Endothelial cell of umbilical vein (primary cell): ENCODE measurements at regions not wholly inside any gene's neighbourhood (a gene's known extent, or its start where the extent isn't known, plus 50 kb on each side); places are given as distances from the start of the nearest gene placed in this dataset.

Experiments
- BruUV-seq: library from RNA; stranded (reverse); fragments of 400-500 nt; replicated peaks from 2 replicates; lab custom pipeline; 2021; lab: Mats Ljungman, UMichigan
- CTCF ChIA-PET: fragments of 300-600, 350-600 bp; sonication (Branson Sonifier 250); formaldehyde crosslinking; loops from one replicate; lab custom pipeline; 2021; ENCODE audit warnings: antibody characterized with exemption, inconsistent platforms; lab: Charles Lee
- POLR2A ChIA-PET: fragments of 300-600, 350-600 bp; sonication (Branson Sonifier 250); formaldehyde crosslinking; loops from one replicate; lab custom pipeline; 2021; ENCODE audit warnings: antibody characterized with exemption, inconsistent platforms; lab: Charles Lee
- DNase-seq: peaks from one replicate; pipeline ENCODE4 v3.0.0-alpha.2; 2011; ENCODE audit warnings: low read depth, low spot score
- FAIRE-seq: peaks from 2 replicates; lab custom pipeline; 2011; peaks lifted over from hg19 to GRCh38; lab: Jason Lieb, UNC
- H2AFZ ChIP-seq: 2 replicates; pipeline ENCODE4 v1.6.0; 2012; ENCODE audit warnings: low read depth, low read length, control low read depth, inconsistent platforms
- H3K27ac ChIP-seq: 2 replicates; pipeline ENCODE4 v1.5.1; 2011; ENCODE audit warnings: low read depth, mild to moderate bottlenecking, control low read depth, low read length, moderate library complexity; ENCODE audit not compliant: insufficient read depth
- H3K27me3 ChIP-seq, 2 experiments: 2 replicates each; pipeline versions ENCODE4 v1.6.0 to v1.6.1; 2011; ENCODE audit warnings: low read length in 2 of 2, mixed read lengths in 1 of 2; ENCODE audit not compliant: control insufficient read depth in 2 of 2, insufficient read depth in 2 of 2
- H3K36me3 ChIP-seq, 2 experiments: 2 replicates in 1 of 2; 3 replicates in 1 of 2; pipeline ENCODE4 v1.5.1; 2011; ENCODE audit warnings: low read length in 2 of 2, mild to moderate bottlenecking in 1 of 2, moderate library complexity in 1 of 2; ENCODE audit not compliant: control insufficient read depth in 2 of 2, insufficient read depth in 2 of 2; ENCODE audit errors: extremely low read depth in 1 of 2
- H3K4me1 ChIP-seq: 3 replicates; pipeline ENCODE4 v1.5.1; 2011; ENCODE audit warnings: mild to moderate bottlenecking, low read length; ENCODE audit not compliant: control insufficient read depth, insufficient read depth; ENCODE audit errors: extremely low read depth
- H3K4me2 ChIP-seq: 2 replicates; pipeline ENCODE4 v1.6.1; 2011; ENCODE audit warnings: low read length, control low read depth, mixed read lengths; ENCODE audit not compliant: insufficient read depth
- H3K4me3 ChIP-seq, 3 experiments: fragments of 200-600 bp in 1 of 3; sonication (generic), shearing (Covaris generic) in 1 of 3; replicated peaks in 1 of 3; 2 replicates each; pipeline ENCODE4 v1.5.1; 2011 to 2016; ENCODE audit warnings: control low read depth in 3 of 3, low read length in 3 of 3, mild to moderate bottlenecking in 2 of 3, inconsistent platforms in 1 of 3, low read depth in 1 of 3, moderate library complexity in 1 of 3; ENCODE audit not compliant: insufficient read depth in 1 of 3
- H3K79me2 ChIP-seq: 2 replicates; pipeline ENCODE4 v1.6.0; 2012; ENCODE audit warnings: low read length, inconsistent platforms; ENCODE audit not compliant: control insufficient read depth, insufficient read depth
- H3K9ac ChIP-seq: replicated peaks from 2 replicates; pipeline ENCODE3; 2011; ENCODE audit warnings: low read length, control low read depth; ENCODE audit not compliant: insufficient read depth; ENCODE audit errors: extremely low read depth
- H3K9me1 ChIP-seq: replicated peaks from 3 replicates; pipeline ENCODE4 v1.6.0; 2011; ENCODE audit warnings: mild to moderate bottlenecking, low read length; ENCODE audit not compliant: control insufficient read depth, insufficient read depth; ENCODE audit errors: extremely low read depth
- H3K9me3 ChIP-seq: replicated peaks from 2 replicates; pipeline ENCODE4 v1.5.1; 2012; ENCODE audit warnings: low read length, inconsistent platforms; ENCODE audit not compliant: control insufficient read depth, insufficient read depth
- H4K20me1 ChIP-seq: replicated peaks from 2 replicates; pipeline ENCODE3; 2011; ENCODE audit warnings: mild to moderate bottlenecking, low read length; ENCODE audit not compliant: control insufficient read depth, insufficient read depth; ENCODE audit errors: extremely low read depth
- CTCF ChIP-seq, 2 donors: IDR thresholded peaks; 1 replicate in 1 of 2; 2 replicates in 1 of 2; pipeline ENCODE4 v1.5.1; 2011; ENCODE audit warnings: low read length in 2 of 2, mild to moderate bottlenecking in 2 of 2, moderate library complexity in 2 of 2, control low read depth in 1 of 2, inconsistent platforms in 1 of 2, low read depth in 1 of 2; ENCODE audit not compliant: insufficient read depth in 1 of 2; ENCODE audit errors: extremely low read depth in 1 of 2
- EZH2 ChIP-seq: IDR thresholded peaks from 2 replicates; pipeline ENCODE4 v1.6.1; 2012; ENCODE audit warnings: borderline replicate concordance, low read depth, mild to moderate bottlenecking, moderate library complexity, low read length, inconsistent platforms; ENCODE audit not compliant: severe bottlenecking
- FOS ChIP-seq: IDR thresholded peaks from 2 replicates; pipeline ENCODE4 v1.6.1; 2011; ENCODE audit warnings: mild to moderate bottlenecking, low read length, moderate library complexity, borderline replicate concordance; ENCODE audit not compliant: insufficient read depth
- GATA2 ChIP-seq: IDR thresholded peaks from 2 replicates; pipeline ENCODE4 v1.7.0; 2011; ENCODE audit warnings: low read depth, mild to moderate bottlenecking, moderate library complexity, mixed read lengths, low read length; ENCODE audit not compliant: insufficient read length, insufficient read depth
- JUN ChIP-seq: IDR thresholded peaks from 2 replicates; pipeline ENCODE4 v1.6.1; 2011; ENCODE audit warnings: borderline replicate concordance, low read depth; ENCODE audit not compliant: insufficient read length, insufficient read depth
- MYC ChIP-seq: IDR thresholded peaks from one replicate; pipeline ENCODE4 v1.6.1; 2011; ENCODE audit warnings: mild to moderate bottlenecking, low read depth, low read length
- POLR2A ChIP-seq: IDR thresholded peaks from 2 replicates; pipeline ENCODE4 v1.6.1; 2012; ENCODE audit warnings: low read depth, mild to moderate bottlenecking, control low read depth, low read length
- POLR2AphosphoS5 ChIP-seq: IDR thresholded peaks from 2 replicates; pipeline ENCODE4 v1.6.1; 2012; ENCODE audit warnings: low read depth, mild to moderate bottlenecking, control low read depth, low read length, moderate library complexity; ENCODE audit not compliant: insufficient read depth
- dilution Hi-C: fragments of 300-500 bp; cut with MboI; formaldehyde crosslinking; loops from one replicate; pipeline ENCODE4 v1.15.0; 2019; ENCODE audit warnings: low sequenced_read_pairs; ENCODE audit not compliant: extremely low pct_ligation_motif_present
- intact Hi-C: fragments of 100-400 bp; cut with micrococcal nuclease; formaldehyde crosslinking; loops from one replicate; pipeline ENCODE4 v1.10.0; 2022
- TF ChIP-seq, protein P1 (sequence below): IDR thresholded peaks from 2 replicates; pipeline ENCODE4 v1.6.1; 2011; ENCODE audit not compliant: insufficient read depth, insufficient read length

GRCh38 chr9:100662122-100662521 is 84.2 kb downstream of the CAVIN4 start:
- TF ChIP-seq POLR2AphosphoS5 (no peak), GATA2 (no peak), FOS (no peak), POLR2A (no peak), EZH2 (no peak), JUN (no peak), MYC (no peak), CTCF (IDR thresholded peaks at IDR 0.05; ENCODE audit: extremely low read depth in 1 of 2, insufficient read depth in 1 of 2, low read depth in 1 of 2, low read length in 2 of 2) (no peak)
- TF ChIP-seq, protein P1, sequence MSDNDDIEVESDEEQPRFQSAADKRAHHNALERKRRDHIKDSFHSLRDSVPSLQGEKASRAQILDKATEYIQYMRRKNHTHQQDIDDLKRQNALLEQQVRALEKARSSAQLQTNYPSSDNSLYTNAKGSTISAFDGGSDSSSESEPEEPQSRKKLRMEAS = no peak
- no peak overlapping the region for H2AFZ ChIP-seq
- no peaks in the 10 kb centered on the region for H3K9me3 ChIP-seq
- intact Hi-C loops = no loop called here
- no peaks in the 10 kb centered on the region for H3K27me3 ChIP-seq
- H3K4me1 ChIP-seq = no peaks in the 10 kb centered on the region
- ChIA-PET CTCF (interaction anchor here (1.3 kb wide), 1 partner anchor 22 kb away, joined by 3 read pairs; no protein-coding TSS in a partner anchor), POLR2A (no interaction called here)
- DNase-seq (no peak), FAIRE-seq (no peak)
- H3K79me2 ChIP-seq = no peaks in the 10 kb centered on the region
- no TSS peak for BruUV-seq
- no peaks in the 10 kb centered on the region for H3K9me1 ChIP-seq
- no peak overlapping the region for H3K9ac ChIP-seq
- H3K27ac ChIP-seq = no peak overlapping the region
- H3K36me3 ChIP-seq = no peaks in the 10 kb centered on the region
- no peaks in the 10 kb centered on the region for H4K20me1 ChIP-seq
- dilution Hi-C loops = no loop called here
- H3K4me3 ChIP-seq = no peak overlapping the region
- H3K4me2 ChIP-seq = no peak overlapping the region
